SIG-M5 treated with dmso at 0.1 percent for 504 hours (cell line): ENCODE measurements at regions not wholly inside any gene's neighbourhood (a gene's known extent, or its start where the extent isn't known, plus 50 kb on each side); places are given as distances from the start of the nearest gene placed in this dataset.
"Not testable (repeated sequence)": the region's sequence is repeated elsewhere in the genome, so short reads cannot be mapped to it uniquely, and the experiment has no call there.

Experiments used
- DNase-seq: peaks from one replicate; lab custom pipeline; 2025; ENCODE audit not compliant: unreplicated experiment; lab: John Stamatoyannopoulos, UW

DNA sequence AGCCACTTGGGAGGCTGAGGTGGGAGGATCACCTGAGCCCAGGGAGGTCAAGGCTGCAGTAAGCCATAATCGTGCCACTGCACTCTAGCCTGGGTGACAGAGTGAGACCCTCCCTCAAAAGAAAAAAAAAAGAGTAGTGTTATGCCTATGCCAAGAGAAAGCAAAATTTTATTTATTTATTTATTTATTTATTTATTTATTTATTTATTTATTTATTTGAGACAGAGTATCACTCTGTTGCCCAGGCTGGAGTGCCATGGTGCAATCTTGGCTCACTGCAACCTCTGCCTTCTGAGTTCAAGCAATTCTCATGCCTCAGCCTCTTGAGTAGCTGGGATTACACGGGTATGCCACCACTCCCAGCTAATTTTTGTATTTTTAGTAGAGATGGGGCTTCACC lies 72.6 kb upstream of the RAPGEF2 start:
- not testable (repeated sequence) for DNase-seq

DNA sequence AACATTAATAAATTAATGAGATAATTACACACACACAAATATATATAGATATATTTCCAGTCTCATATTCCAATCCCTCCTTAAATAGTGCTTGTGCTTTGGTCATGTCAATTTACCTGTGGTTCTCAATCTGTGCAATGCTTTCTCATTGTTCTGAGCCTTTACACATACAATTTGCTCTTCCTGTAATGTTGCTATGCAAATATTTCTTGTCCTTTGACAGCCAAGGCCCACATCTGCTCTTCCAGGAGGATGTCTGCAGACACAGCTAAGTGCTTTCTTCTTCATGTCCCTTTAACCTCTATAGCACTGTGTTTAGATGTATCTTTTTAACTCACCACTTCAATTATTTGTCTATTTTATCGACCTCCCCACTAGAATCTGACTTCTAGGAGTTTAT lies 67.3 kb upstream of the RAPGEF2 start:
- DNase-seq, result no peak

DNA sequence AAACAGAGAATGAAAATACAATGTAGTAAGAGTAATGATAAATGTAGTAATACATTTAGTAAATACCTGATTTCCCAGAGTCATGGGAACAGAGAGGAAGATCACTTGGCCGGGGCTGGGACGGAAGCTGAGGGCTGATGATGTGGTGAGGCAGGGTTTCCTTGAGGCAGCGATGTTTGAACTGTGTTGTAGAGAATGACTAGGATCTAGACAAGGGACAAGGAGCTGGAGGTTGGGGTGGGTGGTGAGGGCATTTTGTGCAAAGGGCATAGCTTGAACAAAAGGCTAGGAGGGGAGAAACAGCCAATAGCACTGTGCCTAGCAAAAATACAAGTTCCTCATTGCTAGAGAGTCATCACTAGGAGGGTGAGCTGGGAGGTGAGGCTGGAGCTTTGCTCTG lies 64.3 kb upstream of the RAPGEF2 start:
- no peak for DNase-seq

DNA sequence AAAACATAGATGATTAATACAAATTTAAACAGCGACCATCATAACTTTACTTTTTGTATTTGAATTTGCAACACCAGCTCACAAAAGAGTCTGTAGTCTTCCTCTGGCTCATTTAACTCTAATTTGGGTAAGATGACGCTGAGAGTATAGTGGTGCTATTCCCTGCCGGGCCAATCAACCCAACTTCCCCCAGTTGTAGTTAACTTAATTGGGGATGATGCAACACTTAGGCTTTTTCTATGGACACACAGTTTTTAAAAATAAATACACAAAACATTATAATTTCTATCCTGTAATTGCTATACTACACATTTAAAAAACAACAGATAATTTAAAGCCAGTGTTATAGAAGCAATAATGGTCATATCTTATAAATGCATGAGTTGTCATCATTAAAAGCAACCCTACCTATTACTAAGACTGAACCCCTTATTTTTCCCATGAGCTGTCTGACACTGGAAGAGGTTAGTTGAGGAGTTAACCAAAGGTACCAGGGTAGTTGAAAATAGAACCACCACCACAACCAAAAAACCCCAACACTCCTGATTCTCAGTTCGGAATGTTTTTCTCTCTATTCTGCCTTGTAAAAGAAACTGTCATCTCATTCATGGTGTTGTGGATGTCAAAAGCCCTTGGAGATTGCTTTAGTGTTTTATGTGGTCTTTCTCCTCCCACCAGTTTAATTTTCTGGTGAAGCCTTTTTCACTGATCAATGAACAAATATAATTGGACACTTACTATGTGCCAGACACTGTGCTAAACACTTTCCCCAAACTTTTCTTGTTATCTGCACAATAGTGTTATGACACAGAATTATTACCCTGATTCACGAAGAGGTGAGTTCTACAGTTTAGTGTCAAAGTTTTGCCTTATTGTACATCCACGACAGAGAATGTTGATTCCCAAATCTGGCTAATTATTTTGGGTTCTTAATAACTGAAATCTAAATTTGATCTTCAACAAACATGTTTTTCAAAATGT lies 61.5 kb upstream of the RAPGEF2 start:
- no peak for DNase-seq

DNA sequence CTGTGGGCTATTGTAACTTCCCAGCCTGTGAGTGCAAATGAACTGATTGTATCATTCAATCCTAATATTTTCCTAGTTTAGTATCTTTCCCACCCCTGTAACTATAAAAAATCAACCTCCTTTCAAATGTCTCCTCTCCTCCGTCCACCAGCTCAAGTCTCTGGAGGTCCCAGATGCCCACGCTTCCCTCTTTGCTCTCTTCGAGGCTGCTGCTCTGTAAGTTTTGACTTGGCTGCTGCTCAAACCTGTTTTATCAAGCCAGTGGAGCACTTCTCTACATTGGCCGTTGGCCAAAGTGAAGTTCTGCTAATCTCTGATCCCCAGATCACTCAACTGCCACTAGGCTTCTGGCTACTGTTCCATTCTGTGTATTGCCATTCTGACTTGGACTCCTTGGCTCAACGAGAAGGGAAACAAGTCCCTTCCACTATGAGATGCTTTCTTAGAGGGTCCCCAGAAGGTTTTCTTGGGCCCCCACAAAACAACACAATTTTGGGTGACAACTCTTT lies 60.7 kb upstream of the RAPGEF2 start:
- no peak for DNase-seq

DNA sequence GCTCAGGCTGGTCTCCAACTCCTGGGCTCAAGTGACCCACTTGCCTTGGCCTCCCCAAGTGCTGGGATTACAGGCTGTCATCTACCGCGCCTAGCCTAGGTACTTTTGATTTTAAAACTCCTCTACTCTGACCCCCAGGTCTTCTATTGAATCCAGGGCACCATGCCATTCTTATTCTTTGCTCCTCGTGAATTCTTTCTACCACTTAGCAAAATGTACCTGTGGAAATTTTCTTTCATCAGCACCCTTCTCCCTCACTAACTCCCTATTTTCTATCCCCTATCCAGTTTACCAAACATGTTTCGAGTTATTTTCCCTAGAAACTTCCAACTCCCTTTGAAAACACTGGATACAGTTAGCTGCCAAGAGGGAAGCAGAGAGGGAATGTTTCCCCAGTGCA lies 60.0 kb upstream of the RAPGEF2 start:
- DNase-seq, result no peak

DNA sequence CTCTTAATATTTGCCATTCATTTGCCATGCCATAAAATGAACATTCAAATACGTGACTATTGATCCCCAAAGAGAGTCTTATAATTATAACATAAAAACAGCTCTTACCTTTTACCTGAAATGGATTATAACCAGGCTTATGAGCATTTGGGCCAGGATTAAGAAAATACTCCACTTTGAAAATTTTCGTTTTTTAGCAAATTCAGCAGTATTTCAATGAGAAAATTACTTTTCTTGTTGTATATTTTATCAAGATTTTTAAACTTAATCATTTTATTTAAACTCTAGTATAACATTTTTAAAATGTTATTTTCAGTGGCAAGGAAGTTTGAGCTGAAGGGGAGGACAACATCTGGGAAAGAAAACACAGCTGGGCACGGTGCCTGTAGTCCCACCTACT lies 59.0 kb upstream of the RAPGEF2 start:
- DNase-seq, result no peak

DNA sequence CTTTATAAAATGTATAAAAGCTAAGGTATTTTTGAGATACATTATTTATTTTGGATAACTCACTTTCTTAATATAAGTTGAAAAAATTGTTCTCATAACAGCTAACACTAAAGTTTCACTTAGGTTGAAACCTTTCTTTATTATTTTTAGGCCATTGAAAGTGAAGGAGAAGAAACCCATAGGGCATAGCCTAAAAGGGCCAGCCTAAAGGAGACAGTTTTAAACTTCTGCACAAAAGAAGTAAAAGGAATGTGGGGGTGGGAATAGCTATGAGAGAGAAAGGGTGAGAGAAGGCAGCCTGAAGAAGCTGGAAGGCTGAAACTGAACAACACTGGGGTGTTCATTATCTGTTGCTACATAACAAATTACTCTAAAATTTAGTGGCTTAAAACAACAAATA lies 57.6 kb upstream of the RAPGEF2 start:
- DNase-seq, result no peak

DNA sequence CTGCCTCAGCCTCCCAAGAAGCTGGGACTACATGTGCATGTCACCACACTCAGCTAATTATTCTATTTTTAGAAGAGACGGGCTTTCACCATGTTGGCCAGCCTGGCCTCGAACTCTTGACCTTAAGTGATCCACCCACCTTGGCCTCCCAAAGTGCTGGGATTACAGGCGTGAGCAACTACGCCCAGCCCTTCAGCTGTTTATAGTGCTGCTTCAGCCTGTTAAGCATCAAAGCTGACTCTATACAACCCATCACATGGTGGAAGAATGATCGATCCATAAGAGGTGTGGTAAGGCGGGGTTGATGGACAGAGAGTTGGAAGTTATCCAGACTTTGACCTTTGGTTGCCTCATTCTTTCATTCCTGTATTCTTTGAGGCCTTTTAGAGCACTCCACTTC lies 56.2 kb upstream of the RAPGEF2 start:
- no peak for DNase-seq

DNA sequence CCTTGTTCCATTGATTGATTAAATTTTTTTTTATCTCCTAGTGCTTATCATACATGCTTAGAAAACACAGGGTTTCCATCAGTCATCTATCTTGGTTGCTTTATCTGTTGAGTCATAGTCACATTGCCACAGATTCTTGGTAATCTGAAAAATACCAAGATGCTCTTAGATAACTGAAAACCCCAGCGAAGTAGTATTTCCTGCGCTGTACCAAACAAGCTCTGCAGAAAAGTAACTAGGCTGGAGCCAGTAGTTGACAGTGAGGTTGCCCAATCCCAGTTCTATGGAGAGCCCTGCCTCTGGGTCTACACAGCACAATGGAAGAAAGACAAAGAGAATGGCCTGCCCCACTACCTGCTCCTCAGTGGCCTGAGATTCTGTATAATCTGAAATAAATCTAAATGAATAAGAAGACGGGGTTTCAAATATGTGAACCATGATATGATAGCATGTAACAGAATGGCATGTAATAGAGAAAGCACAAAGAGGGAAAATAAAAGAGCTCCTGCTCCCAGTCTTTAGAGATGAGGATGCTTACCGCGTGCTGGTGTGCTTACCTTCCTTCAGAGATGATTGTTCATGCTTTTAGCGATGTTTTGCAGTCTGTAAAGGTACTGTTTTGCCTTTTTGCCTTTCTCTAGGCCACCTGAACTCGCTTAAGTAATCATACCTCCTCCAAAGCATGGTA lies 55.3 kb upstream of the RAPGEF2 start:
- DNase-seq, result no peak

DNA sequence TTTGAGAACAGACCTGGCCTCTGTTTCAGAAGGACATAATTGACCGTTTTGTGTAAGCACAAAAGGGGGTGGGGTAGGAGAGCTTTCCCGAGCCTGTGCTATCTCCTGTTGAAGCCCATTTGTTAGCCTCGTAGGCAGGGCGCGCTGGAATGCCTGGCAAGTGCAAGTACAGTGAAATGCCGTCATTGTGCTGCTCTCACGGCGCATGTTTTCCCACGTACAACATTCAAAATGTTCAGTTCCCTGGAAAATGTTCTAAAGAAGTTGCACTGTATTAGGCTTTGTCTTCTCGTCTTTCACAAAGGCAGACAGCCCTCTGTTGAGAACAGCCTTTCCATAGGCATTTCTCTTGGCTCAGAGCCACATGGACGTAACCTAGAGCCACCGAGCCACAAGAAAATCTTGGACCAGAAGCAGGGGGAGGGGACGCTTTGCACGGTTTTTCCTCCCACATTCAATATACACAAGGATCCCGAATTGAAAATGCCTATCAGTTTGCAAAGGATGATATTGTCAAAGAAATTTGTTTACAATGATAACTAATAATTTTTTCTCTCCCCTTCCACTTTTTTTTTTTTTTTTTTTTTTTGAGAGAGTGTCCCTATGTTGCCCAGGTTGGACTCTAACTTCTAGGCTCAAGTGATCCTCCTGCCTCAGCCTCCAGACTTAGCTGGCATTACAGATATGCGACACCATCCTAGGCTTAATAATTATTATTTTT lies 54.6 kb upstream of the RAPGEF2 start:
- DNase-seq, result no peak

DNA sequence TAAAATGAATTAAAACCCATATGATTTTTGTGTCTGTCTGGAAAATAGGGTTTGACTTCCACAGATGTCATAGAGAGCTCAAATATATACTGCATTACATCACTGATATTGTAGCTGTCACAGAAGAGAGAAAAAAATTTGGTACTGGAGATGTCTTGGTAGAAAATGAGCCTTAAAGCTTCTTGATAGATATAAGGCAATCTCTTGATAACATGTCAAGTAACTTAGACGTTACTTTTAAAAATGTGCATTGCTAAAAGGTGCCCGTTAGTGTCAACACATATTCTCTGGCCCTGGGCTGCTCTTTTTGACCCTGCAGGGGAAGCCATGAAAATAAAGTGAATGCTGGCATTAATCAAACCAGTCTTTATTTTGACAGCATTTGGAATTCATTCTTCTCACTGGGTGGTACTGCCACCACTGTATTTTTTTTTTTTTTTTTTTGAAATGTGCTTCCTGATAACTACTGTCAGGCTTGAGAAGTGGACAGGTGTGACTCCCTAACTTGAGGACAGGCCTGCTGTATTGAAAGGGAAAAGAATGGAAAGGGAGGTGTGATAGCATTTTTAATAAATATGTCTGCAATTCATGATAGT lies 53.0 kb upstream of the RAPGEF2 start:
- DNase-seq, result no peak

DNA sequence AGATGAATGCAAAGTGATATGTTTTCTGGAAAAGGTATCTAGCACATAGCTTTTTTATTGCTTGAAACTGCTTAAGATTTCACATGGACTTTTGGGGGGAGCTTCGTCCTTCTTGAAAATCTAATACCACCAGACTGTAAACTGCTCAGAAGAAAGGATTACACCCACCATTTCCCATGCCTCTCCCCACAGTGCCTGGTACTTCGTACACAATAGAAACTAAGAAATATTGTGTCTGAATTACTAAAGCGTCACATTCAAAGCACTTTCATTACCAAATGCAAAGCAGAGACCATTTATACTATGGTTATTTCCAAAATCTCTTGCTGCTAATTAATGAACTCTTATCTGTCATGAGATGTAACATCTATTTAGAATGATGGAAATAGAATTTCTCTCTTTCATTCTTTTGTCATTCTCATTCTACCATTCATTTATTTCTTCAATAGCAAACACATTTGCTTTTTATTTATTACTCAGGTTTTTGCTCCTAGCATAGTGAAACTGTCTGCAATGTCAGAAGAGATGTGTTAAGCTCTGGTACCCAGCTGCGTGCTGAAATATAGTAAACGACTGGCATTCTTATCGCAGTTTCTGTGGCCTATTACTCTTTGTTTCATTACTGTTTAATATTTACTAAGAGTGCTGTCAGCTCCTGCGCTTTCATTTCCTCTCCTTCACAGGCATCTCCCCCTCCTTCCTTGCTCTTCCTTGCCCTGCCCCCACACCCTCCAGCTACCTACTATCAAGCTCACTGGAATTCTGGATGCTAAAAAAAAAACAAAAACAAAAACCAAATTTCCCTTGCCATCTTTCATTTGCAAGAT lies 51.4 kb upstream of the RAPGEF2 start:
- DNase-seq, result no peak

DNA sequence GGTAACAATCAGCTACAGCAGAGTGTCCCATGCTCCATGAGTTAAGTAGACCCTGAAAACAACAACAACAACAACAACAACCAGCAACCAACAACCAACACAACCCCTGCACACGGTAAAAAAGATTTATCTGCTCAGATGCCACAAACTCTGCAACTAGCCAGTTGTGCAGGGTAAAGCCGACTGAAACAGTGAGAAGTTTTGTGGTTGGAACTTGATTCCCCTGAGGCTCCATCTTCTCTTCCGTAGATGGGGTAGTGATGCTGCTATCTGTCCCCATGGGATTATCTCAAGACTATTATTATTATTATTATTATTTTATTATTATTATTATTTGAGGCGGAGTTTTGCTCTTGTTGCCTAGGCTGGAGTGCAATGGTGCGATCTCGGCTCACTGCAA lies 50.6 kb upstream of the RAPGEF2 start:
- no peak for DNase-seq
